ENCODE measurements at regions not wholly inside any gene's neighbourhood (a gene's known extent, or its start where the extent isn't known, plus 50 kb on each side); places are given as distances from the start of the nearest gene placed in this dataset.

GRCh38 chr10:91146146-91146545 is 74.3 kb upstream of the PCGF5 start:
- TF ChIP-seq EZH2phosphoT487 (IDR thresholded peaks at IDR 0.05; ENCODE audit: low read depth, severe bottlenecking, unreplicated experiment) = no peak
- TF ChIP-seq, protein P1, sequence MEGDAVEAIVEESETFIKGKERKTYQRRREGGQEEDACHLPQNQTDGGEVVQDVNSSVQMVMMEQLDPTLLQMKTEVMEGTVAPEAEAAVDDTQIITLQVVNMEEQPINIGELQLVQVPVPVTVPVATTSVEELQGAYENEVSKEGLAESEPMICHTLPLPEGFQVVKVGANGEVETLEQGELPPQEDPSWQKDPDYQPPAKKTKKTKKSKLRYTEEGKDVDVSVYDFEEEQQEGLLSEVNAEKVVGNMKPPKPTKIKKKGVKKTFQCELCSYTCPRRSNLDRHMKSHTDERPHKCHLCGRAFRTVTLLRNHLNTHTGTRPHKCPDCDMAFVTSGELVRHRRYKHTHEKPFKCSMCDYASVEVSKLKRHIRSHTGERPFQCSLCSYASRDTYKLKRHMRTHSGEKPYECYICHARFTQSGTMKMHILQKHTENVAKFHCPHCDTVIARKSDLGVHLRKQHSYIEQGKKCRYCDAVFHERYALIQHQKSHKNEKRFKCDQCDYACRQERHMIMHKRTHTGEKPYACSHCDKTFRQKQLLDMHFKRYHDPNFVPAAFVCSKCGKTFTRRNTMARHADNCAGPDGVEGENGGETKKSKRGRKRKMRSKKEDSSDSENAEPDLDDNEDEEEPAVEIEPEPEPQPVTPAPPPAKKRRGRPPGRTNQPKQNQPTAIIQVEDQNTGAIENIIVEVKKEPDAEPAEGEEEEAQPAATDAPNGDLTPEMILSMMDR (IDR thresholded peaks at IDR 0.05; ENCODE audit: poor library complexity) = no peak
- no peak for TF ChIP-seq EZH2 (IDR thresholded peaks at IDR 0.05; ENCODE audit: borderline replicate concordance)

All from hepatocyte (in vitro differentiated cells).